Kidney (tissue), 13 donors: ENCODE measurements at regions not wholly inside any gene's neighbourhood (a gene's known extent, or its start where the extent isn't known, plus 50 kb on each side); places are given as distances from the start of the nearest gene placed in this dataset.

Source experiments
- DNase-seq, 5 donors: peaks; one replicate each; pipeline ENCODE4 v3.0.0-alpha.2; 2013 to 2020
- FAIRE-seq: peaks from 2 replicates; lab custom pipeline; 2012; peaks lifted over from hg19 to GRCh38; lab: Jason Lieb, UNC
- H3K27ac ChIP-seq, 2 donors: one replicate each; pipeline ENCODE4 v1.7.0; 2013; ENCODE audit warnings: low read depth in 2 of 2, low read length in 2 of 2, inconsistent platforms in 1 of 2
- H3K27me3 ChIP-seq: one replicate; pipeline ENCODE4 v1.7.1; 2013; ENCODE audit warnings: low read length, inconsistent platforms; ENCODE audit not compliant: control insufficient read depth, insufficient read depth
- H3K36me3 ChIP-seq, 3 donors: one replicate each; pipeline versions ENCODE4 v1.7.0 to v1.7.1; 2013; ENCODE audit warnings: low read length in 3 of 3, control low read depth in 1 of 3, inconsistent platforms in 1 of 3; ENCODE audit not compliant: insufficient read depth in 3 of 3, control insufficient read depth in 2 of 3
- H3K4me1 ChIP-seq, 3 donors: one replicate each; pipeline versions ENCODE4 v1.7.0 to v1.7.1; 2013; ENCODE audit warnings: low read length in 3 of 3, inconsistent platforms in 1 of 3, low read depth in 1 of 3; ENCODE audit not compliant: control insufficient read depth in 2 of 3, insufficient read depth in 2 of 3
- H3K4me3 ChIP-seq, 3 donors: one replicate each; pipeline versions ENCODE4 v1.7.0 to v1.8.1; 2013; ENCODE audit warnings: low read length in 3 of 3, control low read depth in 1 of 3, inconsistent platforms in 1 of 3
- H3K9ac ChIP-seq, 3 donors: one replicate each; pipeline versions ENCODE4 v1.7.0 to v1.7.1; 2013; ENCODE audit warnings: low read length in 3 of 3, control low read depth in 1 of 3, inconsistent platforms in 1 of 3
- H3K9me3 ChIP-seq, 3 donors: one replicate each; pipeline versions ENCODE4 v1.7.0 to v1.7.1; 2013; ENCODE audit warnings: low read length in 3 of 3, control low read depth in 1 of 3, inconsistent platforms in 1 of 3; ENCODE audit not compliant: control insufficient read depth in 2 of 3, insufficient read depth in 1 of 3
- intact Hi-C: fragments of 100-400 bp; cut with DNase I; formaldehyde crosslinking; loops from one replicate; pipeline ENCODE4 v1.11.1; 2022
- TF ChIP-seq, protein P1 (sequence below): IDR thresholded peaks from 3 replicates; pipeline ENCODE4 v1.5.1; 2012; ENCODE audit warnings: mild to moderate bottlenecking, moderate library complexity, borderline replicate concordance; ENCODE audit not compliant: insufficient read depth; ENCODE audit errors: extremely low read depth
- donor health status: control.
- donor health status: control.
- donor health status: control.
- donor health status: control.
- donor health status: control.
- donor health status: DM: yes; HTN: yes; CAD: no.
- donor health status: Normal renal cell carcinoma (clear cell type).

DNA sequence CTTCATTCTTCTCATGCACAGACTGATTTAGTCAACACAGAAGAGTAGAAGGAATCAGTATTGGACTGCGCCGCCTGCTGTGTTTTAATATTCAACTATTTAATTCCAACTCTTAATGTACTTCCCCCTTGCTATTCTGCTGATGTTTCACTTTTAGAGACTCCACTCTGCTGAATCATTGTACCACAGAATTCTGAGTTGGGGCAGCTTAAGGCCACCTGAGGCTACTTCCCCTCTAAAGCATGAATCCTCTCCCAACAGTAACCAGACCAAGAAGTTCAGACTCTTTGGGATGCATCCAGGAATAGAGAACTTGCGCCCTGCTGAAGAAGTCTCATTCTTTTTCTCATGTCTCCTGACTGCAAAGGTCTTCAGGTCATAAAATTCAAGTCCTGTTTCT lies 708.8 kb downstream of the UQCRFS1 start:
- intact Hi-C loops, result no loop called here
- H3K9ac ChIP-seq, result no peak overlapping the region
- FAIRE-seq (no peak), DNase-seq (no peak)
- no peak overlapping the region for H3K4me3 ChIP-seq
- no peaks in the 10 kb centered on the region for H3K9me3 ChIP-seq
- TF ChIP-seq, protein P1, sequence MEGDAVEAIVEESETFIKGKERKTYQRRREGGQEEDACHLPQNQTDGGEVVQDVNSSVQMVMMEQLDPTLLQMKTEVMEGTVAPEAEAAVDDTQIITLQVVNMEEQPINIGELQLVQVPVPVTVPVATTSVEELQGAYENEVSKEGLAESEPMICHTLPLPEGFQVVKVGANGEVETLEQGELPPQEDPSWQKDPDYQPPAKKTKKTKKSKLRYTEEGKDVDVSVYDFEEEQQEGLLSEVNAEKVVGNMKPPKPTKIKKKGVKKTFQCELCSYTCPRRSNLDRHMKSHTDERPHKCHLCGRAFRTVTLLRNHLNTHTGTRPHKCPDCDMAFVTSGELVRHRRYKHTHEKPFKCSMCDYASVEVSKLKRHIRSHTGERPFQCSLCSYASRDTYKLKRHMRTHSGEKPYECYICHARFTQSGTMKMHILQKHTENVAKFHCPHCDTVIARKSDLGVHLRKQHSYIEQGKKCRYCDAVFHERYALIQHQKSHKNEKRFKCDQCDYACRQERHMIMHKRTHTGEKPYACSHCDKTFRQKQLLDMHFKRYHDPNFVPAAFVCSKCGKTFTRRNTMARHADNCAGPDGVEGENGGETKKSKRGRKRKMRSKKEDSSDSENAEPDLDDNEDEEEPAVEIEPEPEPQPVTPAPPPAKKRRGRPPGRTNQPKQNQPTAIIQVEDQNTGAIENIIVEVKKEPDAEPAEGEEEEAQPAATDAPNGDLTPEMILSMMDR, result no peak
- no peaks in the 10 kb centered on the region for H3K4me1 ChIP-seq
- H3K27ac ChIP-seq, result no peak overlapping the region
- H3K36me3 ChIP-seq, result no peaks in the 10 kb centered on the region
- no peaks in the 10 kb centered on the region for H3K27me3 ChIP-seq

DNA sequence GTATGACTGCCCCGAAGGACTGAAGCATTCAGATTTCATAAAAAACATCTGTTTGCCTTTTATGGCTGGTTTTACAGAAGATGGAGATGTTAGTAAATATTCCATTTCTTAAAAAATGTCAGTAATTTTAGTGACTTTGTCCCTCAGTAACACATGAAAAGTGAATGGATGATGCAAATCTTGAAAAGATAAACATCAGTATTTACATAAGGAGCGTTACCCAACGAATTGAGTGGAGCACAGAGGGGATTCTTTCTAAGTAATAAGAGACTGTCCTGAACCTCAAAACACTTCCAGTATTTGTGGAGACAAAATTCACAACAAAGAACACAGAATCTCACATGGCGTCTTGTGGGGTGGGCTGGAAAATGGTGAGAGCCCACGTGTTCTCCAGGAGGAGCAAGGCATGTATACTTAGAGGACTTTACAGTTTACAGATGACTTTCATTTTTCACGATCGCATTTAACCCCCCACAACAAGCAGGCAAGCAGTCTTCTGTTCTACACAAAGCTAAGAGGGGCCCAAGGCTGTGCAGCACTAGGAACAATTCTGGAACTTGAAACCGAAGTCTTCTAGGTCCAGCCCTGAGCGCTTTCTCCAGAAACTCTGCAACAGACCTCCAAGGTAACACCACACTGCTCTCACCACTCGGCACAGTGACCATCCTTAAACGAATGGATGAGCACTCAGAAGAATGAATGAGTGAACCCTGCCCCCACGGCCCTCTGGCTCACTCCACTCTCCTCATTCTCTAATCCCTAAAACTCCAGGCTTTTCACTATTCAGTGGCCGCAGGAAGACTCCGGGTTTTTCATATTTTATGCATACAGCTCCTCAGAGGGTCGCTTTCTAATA lies 709.8 kb downstream of the UQCRFS1 start:
- Histone ChIP-seq H3K4me3 (no peak overlapping the region), H3K27ac (no peak overlapping the region), H3K9ac (no peak overlapping the region), H3K27me3 (no peaks in the 10 kb centered on the region), H3K9me3 (no peaks in the 10 kb centered on the region), H3K36me3 (no peaks in the 10 kb centered on the region), H3K4me1 (no peaks in the 10 kb centered on the region)
- TF ChIP-seq, protein P1, result no peak
- DNase-seq (no peak), FAIRE-seq (no peak)
- intact Hi-C loops, result no loop called here

DNA sequence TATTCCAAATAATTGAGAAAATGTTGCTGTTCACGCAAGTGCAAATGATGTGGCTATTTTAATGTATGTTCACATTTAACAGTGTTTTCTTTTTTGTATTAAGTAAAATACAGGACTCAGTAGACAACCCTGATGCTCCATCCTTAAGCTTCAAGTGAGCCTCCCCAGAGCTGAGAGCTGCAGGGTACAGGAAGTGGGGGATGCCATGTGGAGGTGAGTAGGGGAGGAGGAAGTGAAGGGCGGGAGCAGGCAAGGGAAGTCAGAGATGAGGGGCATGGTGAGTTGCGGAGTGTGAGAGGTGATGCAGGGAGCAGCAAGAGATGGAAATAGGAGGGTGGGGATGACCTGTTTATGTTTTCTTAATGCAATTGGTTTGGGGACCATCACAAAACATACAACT lies 711.0 kb downstream of the UQCRFS1 start:
- Histone ChIP-seq H3K9me3 (no peaks in the 10 kb centered on the region), H3K4me1 (no peaks in the 10 kb centered on the region), H3K4me3 (no peak overlapping the region), H3K27me3 (no peaks in the 10 kb centered on the region), H3K27ac (no peak overlapping the region), H3K36me3 (no peaks in the 10 kb centered on the region), H3K9ac (no peak overlapping the region)
- no peak for DNase-seq
- no peak for FAIRE-seq
- intact Hi-C loops, result no loop called here
- TF ChIP-seq, protein P1, result no peak
